HG03280 (cell line): ENCODE measurements at regions not wholly inside any gene's neighbourhood (a gene's known extent, or its start where the extent isn't known, plus 50 kb on each side); places are given as distances from the start of the nearest gene placed in this dataset.
A peak's percentile ranks its signal among the peaks of the same experiment; 100 is the strongest.

Experiments
- ATAC-seq: cut with Tn5 transposase; IDR thresholded peaks from one replicate; pipeline ENCODE4 v1.9.1; 2021; ENCODE audit warnings: mild to moderate bottlenecking, moderate library complexity; ENCODE audit not compliant: unreplicated experiment

DNA sequence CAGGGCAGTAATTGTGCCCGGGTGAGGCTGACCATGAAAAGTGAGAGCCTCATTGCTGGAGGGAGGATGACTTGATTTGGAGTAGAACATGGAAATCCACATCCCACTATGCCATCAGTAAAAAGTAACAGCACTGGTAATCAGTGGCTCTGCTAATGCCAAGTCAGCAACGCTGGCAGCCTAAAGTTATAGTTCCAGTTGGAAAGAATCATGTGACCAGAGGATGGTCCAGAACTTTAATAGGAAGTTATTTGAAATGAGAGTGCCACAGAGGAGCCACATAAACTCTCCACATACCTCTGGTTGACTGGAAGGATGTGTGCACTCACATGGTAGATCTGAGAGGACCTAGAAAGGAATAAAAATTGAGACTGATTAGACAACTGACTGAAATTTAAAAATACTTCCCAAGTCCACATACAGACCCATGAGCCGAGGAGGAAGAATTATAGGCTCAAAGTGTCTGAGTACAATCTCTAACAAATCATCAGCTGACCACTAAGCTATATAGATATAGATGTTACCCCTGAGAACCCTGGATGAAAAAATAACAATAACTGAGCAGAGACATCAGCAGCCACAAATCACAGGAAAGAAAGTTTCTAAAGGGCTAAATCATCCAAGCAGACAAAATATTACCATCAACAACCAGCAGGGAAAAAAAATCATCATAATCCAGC is 346.8 kb downstream of the STK39 start:
- ATAC-seq, result no peak

GRCh38 chr2:167898340-167898739 is 349.1 kb downstream of the STK39 start:
- ATAC-seq, result no peak

- ATAC-seq, result no peak
Observed at GRCh38 chr2:167891841-167892240, 355.6 kb downstream of the STK39 start.

- no peak for ATAC-seq
Observed at GRCh38 chr2:167890739-167891138, 356.7 kb downstream of the STK39 start.

DNA sequence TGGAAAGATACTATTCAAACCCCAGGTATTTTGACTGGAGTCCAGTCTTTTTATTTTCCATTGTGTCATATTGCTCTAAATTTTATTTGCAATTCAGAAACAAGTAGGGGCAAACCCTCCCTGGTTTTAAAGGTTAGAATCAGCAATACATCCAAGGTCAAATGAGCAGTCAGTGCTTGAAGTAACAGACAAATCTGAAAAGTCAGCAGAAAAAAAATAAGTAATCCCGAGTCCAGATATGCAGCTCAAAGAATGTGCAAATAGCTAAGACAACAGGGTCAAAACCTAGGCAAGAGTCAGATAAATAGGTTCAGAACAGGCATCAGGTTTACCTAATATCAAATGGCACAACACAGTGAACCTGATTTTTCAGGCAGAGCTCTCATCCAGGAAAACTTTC is 367.0 kb downstream of the STK39 start:
- ATAC-seq, result no peak

DNA sequence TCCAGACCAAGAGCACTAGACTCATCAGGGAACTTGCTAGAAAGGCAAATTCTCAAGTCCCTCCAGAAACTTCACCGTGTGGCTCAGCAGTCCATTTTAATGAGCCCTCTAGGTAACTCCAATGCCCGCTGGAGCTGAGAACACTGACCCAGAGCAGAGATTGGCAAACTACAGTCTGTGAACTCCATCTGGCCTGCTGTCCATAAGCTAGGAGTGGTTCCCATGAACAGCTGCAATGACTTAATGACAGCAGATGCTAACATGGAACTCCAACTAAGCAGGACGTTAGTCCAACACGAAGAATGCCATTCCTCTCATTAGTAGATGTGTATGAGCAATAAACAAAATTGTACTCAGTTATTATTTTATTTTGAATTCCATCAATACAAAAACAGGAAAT is 371.9 kb downstream of the STK39 start:
- no peak for ATAC-seq

DNA sequence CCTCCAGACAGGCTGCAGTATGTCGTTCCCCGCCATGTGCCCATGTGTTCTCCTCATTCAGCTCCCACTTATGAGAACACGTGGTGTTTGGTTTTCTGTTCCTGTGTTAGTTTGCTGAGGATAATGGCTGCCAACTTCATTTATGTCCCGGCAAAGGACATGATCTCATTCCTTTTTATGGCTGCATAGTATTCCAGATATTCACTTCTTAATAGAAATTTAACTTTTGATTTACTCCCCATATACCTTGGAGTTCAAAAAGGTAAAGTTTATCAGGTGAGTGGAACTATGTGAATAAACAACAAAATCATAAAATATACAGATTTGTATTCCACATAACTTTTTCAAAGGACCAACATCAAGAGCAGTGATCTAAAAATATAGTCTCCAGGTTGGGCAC is 372.6 kb downstream of the STK39 start:
- ATAC-seq, result no peak

GRCh38 chr2:167871286-167871685 is 376.1 kb downstream of the STK39 start:
- ATAC-seq, result no peak

- no peak for ATAC-seq
Observed at GRCh38 chr2:167869200-167869599, 378.2 kb downstream of the STK39 start.

GRCh38 chr2:167863377-167863776 is 384.0 kb downstream of the STK39 start:
- ATAC-seq, result no peak

DNA sequence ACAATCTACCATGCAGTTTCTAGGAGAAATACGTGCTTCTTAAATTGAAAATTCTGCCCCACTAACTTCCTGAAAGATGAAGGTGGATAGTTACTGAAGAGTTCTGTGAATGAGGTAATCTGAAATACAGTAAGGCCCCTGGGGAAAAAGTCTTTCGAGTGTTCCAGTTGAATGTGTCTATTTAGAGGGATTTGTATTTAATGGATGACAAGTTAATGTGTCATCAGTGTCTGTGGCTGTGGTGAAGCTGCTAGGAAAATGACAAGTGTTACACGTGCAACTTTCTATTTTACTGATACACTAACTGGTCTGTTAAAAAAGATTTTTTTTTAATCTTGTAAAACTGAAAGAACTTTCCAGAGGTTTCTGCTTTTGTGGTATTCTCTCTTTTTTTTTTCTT is 384.6 kb downstream of the STK39 start:
- ATAC-seq, result peak; percentile 51

DNA sequence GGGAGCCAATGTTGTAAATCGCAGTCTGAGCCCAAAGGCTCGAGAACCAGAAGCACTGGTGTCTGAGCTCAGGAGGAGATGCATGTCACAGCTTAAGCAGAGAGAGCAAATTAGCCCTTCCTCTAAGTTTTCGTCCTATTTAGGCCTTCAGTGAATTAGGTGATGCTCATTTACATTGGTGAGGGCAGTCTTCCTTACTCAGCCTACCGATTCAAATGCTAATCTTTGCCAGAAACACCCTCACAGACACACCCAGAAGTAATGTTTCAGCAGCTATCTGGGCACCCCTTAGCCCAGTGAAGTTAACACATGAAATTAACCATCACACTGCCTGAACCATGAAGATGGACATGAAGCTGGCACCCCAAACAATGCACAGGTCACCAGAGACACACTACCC is 385.1 kb downstream of the STK39 start:
- no peak for ATAC-seq

- ATAC-seq, result no peak
Observed at GRCh38 chr2:167861574-167862193, 385.7 kb downstream of the STK39 start.

- no peak for ATAC-seq
Observed at GRCh38 chr2:167860082-167860481, 387.3 kb downstream of the STK39 start.

DNA sequence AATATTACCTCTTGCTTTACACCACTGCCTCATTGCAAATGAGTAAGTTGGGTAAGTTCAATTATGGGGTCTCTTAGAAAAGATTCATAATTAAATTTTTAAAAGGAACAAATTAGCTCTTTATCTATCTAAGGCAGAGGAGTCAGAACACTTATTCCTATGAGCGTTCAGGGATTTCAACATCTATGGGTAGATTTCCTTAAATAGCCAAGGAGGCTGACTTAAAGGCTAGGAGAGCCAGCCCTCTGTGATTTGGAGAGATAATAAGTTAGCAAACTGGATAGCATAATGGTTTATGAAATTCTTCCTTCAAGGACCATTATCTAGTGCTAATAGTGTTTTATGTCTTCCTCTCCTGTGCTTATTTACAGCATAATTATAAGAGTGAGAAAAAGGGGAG is 387.7 kb downstream of the STK39 start:
- ATAC-seq, result no peak

- ATAC-seq, result no peak
Observed at GRCh38 chr2:167858086-167858485, 389.3 kb downstream of the STK39 start.

GRCh38 chr2:167857416-167857815 is 390.0 kb downstream of the STK39 start:
- no peak for ATAC-seq

DNA sequence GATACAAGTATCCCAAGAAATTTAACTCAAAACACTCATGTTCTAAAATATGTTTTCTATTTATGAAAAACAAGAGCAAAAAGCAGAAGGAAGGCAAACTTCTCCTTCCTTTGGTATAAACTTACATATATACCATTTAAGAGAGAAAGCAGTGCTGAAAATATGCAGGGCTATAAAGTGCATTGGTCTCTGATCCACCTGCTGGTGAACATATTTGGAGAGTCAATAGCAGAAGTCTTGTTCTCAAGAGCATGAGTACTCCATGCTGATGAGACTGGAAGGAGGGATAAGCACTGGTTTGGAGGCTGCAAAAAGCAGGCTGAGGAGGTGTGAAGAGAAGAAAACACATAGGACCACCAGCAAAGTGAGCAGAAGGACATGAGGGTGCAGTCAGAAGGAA is 391.2 kb downstream of the STK39 start:
- ATAC-seq, result no peak

- ATAC-seq, result no peak
Observed at GRCh38 chr2:167855211-167855610, 392.2 kb downstream of the STK39 start.

- ATAC-seq, result no peak
Observed at GRCh38 chr2:167853717-167854116, 393.7 kb downstream of the STK39 start.

GRCh38 chr2:167851876-167852275 is 395.5 kb downstream of the STK39 start:
- no peak for ATAC-seq

DNA sequence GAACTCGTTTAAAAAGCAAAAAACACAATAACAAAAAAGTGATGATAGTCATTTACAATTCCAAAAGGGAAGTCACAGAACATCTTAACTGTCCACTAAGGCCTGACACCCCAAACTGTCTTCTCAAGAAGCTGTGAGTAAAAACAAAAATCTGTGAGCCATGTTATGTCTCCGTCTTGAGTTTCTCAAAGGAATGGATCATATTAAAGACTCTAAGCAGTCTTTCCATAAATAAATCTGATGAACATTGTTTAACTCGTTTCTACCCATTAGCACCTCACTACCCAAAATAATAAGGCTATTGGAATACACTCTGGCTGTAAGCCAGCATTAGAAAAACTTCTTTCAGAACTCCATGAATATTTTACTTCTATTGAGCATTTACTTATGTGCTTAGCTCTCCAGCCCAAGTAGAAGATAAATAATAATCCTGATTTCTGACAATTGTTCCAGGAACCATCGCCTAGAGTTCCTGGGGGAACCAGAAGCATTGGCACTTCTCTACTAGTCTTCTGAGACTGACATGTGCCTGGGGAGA is 396.0 kb downstream of the STK39 start:
- no peak for ATAC-seq
